GM12873 (cell line): ENCODE measurements at regions not wholly inside any gene's neighbourhood (a gene's known extent, or its start where the extent isn't known, plus 50 kb on each side); places are given as distances from the start of the nearest gene placed in this dataset.

Source experiments
- TF ChIP-seq, protein P1 (sequence below): IDR thresholded peaks from 2 replicates; pipeline ENCODE4 v1.5.1; 2012; ENCODE audit warnings: low read depth, mild to moderate bottlenecking, moderate library complexity, low read length, control low read depth; ENCODE audit not compliant: insufficient read depth; ENCODE audit errors: missing control alignments

DNA sequence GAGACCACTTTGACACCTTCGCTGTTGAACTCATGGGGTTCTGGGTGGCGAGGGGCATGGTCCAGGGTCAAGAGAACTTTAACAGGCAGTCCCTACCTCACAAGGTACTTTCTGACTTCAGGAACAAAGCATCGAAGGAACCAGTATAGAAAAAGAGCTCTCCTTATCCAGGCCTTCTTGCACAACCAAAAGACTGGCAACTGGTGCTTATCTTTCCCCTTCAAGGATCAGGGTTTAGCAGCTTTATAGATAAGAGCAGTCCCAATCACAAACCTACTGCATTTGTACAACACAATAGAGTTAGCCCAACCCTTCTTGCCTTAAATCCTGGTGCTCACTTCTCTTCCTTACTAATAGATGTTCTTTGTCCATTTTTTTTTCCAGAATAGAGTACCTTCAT lies 116.3 kb downstream of the SNX5 start:
- TF ChIP-seq, protein P1, sequence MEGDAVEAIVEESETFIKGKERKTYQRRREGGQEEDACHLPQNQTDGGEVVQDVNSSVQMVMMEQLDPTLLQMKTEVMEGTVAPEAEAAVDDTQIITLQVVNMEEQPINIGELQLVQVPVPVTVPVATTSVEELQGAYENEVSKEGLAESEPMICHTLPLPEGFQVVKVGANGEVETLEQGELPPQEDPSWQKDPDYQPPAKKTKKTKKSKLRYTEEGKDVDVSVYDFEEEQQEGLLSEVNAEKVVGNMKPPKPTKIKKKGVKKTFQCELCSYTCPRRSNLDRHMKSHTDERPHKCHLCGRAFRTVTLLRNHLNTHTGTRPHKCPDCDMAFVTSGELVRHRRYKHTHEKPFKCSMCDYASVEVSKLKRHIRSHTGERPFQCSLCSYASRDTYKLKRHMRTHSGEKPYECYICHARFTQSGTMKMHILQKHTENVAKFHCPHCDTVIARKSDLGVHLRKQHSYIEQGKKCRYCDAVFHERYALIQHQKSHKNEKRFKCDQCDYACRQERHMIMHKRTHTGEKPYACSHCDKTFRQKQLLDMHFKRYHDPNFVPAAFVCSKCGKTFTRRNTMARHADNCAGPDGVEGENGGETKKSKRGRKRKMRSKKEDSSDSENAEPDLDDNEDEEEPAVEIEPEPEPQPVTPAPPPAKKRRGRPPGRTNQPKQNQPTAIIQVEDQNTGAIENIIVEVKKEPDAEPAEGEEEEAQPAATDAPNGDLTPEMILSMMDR: no peak

DNA sequence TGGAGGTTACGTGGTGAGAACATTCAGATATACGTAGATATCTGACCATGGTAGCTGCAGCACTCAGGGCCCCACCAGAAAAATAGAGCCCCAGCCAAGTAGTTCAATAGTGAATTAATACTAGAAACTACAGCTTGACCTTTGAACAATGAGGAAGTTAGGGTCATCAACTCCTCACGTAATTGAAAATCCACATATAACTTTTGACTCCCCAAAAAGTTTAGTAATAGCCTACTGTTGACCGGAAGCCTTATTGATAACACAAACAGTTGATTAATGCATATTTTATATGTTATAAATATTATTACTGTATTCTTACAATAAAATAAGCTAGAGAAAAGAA lies 117.9 kb downstream of the SNX5 start:
- TF ChIP-seq, protein P1: no peak

DNA sequence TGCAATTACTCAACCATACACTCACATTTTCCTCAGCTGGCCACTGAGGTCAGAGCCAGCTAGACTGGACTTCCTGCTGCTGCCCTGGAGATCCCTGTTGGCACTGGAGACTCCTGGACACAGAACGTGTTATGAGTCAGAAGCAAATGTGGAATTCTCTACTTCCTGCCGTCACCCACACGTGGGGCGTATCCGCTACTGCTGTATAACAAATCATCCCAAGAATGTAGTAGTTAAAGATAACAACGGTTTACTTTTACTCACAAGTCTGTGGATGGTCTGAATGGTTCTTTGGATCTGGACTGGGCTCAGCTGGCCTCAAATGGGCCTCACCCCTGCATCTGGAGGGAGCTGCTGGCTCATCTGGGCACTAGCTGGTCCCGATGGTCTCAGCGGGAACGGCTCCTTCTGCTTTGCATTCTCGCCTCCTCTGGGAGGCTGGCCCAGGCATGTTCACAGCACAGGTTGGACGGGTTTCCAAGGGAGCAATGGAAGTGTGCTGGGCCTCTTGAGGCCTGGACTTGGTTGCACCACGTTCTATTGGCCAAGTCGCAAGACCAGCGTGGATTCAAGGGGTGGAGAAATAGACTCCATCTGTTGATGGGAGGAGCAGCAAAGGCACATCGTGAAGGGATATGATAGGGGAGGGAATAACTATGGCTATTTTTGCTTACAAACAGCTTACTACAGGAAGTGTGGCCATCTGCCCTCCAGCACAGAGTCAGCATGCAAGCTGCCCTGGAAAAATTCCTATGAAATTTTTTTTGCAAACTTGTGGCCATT lies 118.5 kb downstream of the SNX5 start:
- TF ChIP-seq, protein P1: no peak

DNA sequence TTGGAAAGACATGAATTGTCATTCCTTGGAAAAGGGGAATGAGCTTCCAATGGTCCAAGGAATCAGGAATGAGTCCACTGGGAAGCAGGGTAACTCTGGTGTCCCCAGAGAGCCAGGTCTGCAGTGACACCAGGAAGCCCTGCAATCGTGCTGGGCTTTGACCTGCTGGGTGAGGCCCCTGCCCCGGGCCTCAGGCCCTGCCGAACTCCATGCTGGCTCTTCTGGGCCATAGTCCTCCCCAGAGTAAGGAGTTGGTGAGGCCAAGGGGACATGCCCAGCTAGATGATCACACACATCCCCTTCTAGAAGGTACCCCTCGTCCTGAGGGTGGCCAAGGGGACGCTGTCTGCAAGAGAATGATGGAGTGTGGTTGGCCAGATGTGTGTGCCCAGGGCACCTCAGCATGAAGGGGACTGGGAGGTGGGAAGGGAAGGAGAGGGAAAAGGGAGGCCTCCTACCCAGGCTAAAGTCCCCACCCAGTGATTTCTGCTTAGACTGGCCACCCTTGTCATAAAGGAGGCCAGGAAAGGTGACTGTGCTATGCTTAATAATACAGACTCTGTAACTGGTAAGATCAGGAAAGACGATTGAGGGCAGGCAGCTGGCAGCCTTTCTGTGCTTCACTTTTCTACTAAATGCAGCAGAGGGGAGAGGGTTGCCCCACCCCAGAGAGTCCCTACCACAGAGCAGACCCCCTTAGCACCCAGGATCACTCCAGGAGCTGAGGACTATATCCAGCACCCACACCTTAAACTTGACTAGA lies 119.3 kb downstream of the SNX5 start:
- TF ChIP-seq, protein P1: no peak

DNA sequence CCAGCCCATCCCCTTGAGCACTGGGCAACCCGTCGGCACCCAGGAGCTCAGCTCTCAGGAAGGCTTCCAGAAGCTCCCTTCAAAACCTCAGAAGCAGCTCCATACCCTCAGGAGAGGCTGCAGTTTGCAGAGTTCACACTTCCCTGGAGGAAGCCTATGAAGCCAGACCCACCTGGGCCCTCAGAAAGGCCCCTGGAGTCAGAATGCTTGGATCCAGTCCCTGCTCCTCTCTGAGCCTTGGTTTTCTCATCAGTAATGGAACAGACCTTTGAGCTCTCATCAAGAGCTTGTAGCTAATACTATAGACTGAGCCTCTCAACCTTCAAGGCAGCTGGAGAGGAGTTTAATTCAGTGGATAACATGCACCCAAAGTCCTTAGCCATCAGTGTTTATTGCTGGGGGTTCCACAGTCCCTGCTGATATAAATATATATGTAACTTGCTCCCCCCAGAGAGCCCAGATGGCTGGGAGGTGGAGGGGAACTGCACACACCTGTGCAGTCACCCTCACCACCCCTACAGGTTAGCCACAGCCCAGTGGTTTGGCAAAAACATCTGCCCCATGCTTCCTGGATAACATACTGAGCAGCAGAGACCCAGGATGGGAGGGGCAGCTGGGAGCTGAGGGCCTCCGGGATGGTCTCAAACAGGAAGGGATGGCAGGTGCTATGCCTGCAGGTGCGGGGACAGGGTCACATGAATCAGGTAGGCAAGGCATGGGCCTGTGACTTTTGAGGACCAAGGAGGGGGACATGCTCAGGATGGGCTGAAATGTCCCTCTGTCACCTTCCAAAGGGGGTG lies 120.1 kb downstream of the SNX5 start:
- TF ChIP-seq, protein P1: no peak

DNA sequence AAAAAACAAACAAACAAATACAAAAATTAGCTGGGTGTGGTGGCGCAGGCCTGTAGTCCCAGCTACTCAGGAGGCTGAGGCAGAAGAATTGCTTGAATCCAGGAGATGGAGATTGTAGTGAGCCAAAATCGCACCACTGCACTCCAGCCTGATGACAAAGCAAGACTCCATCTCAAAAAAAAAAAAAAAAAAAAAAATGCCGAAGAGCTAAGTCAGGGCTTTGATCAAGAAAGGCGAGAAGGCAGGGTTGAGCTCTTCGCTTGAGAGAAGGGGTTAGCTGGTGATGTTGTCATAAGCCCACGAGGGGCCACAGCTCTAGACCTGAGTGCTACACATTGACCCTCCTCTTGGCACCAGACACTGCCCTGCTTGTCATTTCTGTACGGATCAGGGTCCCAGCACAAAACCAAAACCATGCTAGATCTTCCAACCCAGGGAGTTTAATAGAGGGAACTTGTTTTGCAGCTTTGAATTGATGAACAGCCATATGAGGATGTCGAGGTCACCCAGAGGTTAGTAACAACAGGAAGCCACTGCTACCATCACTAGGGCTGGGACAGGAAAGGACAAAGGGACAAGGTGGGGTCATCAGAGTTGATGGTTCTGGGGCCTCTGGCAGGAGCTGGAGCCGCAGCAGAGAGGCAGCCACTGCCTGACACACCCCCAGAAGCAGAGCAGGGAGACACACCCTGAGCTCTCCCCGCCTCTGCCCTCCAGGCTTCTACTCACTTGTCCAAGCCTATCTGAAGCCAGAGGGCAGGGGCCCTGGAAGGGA lies 122.7 kb downstream of the SNX5 start:
- TF ChIP-seq, protein P1: no peak
